ENCODE measurements at regions not wholly inside any gene's neighbourhood (a gene's known extent, or its start where the extent isn't known, plus 50 kb on each side); places are given as distances from the start of the nearest gene placed in this dataset.

- H3K9me3 ChIP-seq (ENCODE audit: low read depth, low read length, poor library complexity, severe bottlenecking): no peaks in the 10 kb centered on the region
- no peaks in the 10 kb centered on the region for H3K36me3 ChIP-seq (ENCODE audit: insufficient read depth, low read length, poor library complexity, severe bottlenecking)
- peak; percentile 52 for DNase-seq (ENCODE audit: low spot score)
- CTCF ChIA-PET: interaction anchor here (1.2 kb wide), 1 partner anchor 542 kb away, joined by 4 read pairs; no protein-coding TSS in a partner anchor
- no peaks in the 10 kb centered on the region for H3K27me3 ChIP-seq (replicated peaks; ENCODE audit: insufficient read depth, low read depth, low read length, poor library complexity)
- intact Hi-C loops (cut with micrococcal nuclease; ENCODE audit: unreplicated experiment): loop anchor here (5.0 kb wide), 2 partner anchors 345 to 540 kb away; no protein-coding TSS in a partner anchor
- H3K27ac ChIP-seq (ENCODE audit: low read depth, low read length, poor library complexity, severe bottlenecking): no peak overlapping the region
- no TSS peak for BruUV-seq (replicated peaks)
- H3K4me1 ChIP-seq (ENCODE audit: insufficient read depth, low read length, poor library complexity, severe bottlenecking): peaks cover 38% of the 10 kb centered on the region
- TF ChIP-seq EZH2 (IDR thresholded peaks at IDR 0.05; ENCODE audit: borderline replicate concordance, low read depth, low read length, poor library complexity, severe bottlenecking): no peak
- TF ChIP-seq CTCF (conservative IDR thresholded peaks at IDR 0.05; ENCODE audit: low read depth, low read length): no peak
- POLR2A ChIA-PET (ENCODE audit: low non-redundant PET): no interaction called here
- no peak overlapping the region for H3K4me3 ChIP-seq (ENCODE audit: low read depth, low read length, poor library complexity, severe bottlenecking)
Measured at GRCh38 chr7:91632234-91632940, 248.1 kb downstream of the MTERF1 start.

GRCh38 chr7:91633013-91633441 is 247.5 kb downstream of the MTERF1 start:
- ChIA-PET CTCF (interaction anchor here (1.2 kb wide), 1 partner anchor 543 kb away, joined by 4 read pairs; no protein-coding TSS in a partner anchor), POLR2A (ENCODE audit: low non-redundant PET) (no interaction called here)
- no peak for TF ChIP-seq EZH2 (IDR thresholded peaks at IDR 0.05; ENCODE audit: borderline replicate concordance, low read depth, low read length, poor library complexity, severe bottlenecking)
- no peak for TF ChIP-seq CTCF (conservative IDR thresholded peaks at IDR 0.05; ENCODE audit: low read depth, low read length)
- H3K4me3 ChIP-seq (ENCODE audit: low read depth, low read length, poor library complexity, severe bottlenecking): no peak overlapping the region
- no peaks in the 10 kb centered on the region for H3K9me3 ChIP-seq (ENCODE audit: low read depth, low read length, poor library complexity, severe bottlenecking)
- no peak overlapping the region for H3K27ac ChIP-seq (ENCODE audit: low read depth, low read length, poor library complexity, severe bottlenecking)
- intact Hi-C loops (cut with micrococcal nuclease; ENCODE audit: unreplicated experiment): loop anchor here (5.0 kb wide), 2 partner anchors 346 to 541 kb away; no protein-coding TSS in a partner anchor
- DNase-seq (ENCODE audit: low spot score): no peak
- H3K27me3 ChIP-seq (replicated peaks; ENCODE audit: insufficient read depth, low read depth, low read length, poor library complexity): no peaks in the 10 kb centered on the region
- no peaks in the 10 kb centered on the region for H3K36me3 ChIP-seq (ENCODE audit: insufficient read depth, low read length, poor library complexity, severe bottlenecking)
- BruUV-seq (replicated peaks): no TSS peak
- peaks cover 37% of the 10 kb centered on the region for H3K4me1 ChIP-seq (ENCODE audit: insufficient read depth, low read length, poor library complexity, severe bottlenecking)

- no peaks in the 10 kb centered on the region for H3K27me3 ChIP-seq (replicated peaks; ENCODE audit: insufficient read depth, low read depth, low read length, poor library complexity)
- intact Hi-C loops (cut with micrococcal nuclease; ENCODE audit: unreplicated experiment): loop anchor here (5.0 kb wide), 6 partner anchors 148 to 552 kb away; partner anchors contain the start of genes FZD1 and MTERF1
- no peak overlapping the region for H3K4me3 ChIP-seq (ENCODE audit: low read depth, low read length, poor library complexity, severe bottlenecking)
- BruUV-seq (replicated peaks): no TSS peak
- TF ChIP-seq EZH2 (IDR thresholded peaks at IDR 0.05; ENCODE audit: borderline replicate concordance, low read depth, low read length, poor library complexity, severe bottlenecking): no peak
- no peak for TF ChIP-seq CTCF (conservative IDR thresholded peaks at IDR 0.05; ENCODE audit: low read depth, low read length)
- ChIA-PET CTCF (no interaction called here), POLR2A (ENCODE audit: low non-redundant PET) (no interaction called here)
- H3K9me3 ChIP-seq (ENCODE audit: low read depth, low read length, poor library complexity, severe bottlenecking): no peaks in the 10 kb centered on the region
- no peak overlapping the region for H3K27ac ChIP-seq (ENCODE audit: low read depth, low read length, poor library complexity, severe bottlenecking)
- peaks cover 26% of the 10 kb centered on the region for H3K4me1 ChIP-seq (ENCODE audit: insufficient read depth, low read length, poor library complexity, severe bottlenecking)
- no peak for DNase-seq (ENCODE audit: low spot score)
- no peaks in the 10 kb centered on the region for H3K36me3 ChIP-seq (ENCODE audit: insufficient read depth, low read length, poor library complexity, severe bottlenecking)
Measured at GRCh38 chr7:91634485-91635177, 245.9 kb downstream of the MTERF1 start.

Data from A673 (cell line).